NCI-H1417 (cell line): ENCODE measurements at regions not wholly inside any gene's neighbourhood (a gene's known extent, or its start where the extent isn't known, plus 50 kb on each side); places are given as distances from the start of the nearest gene placed in this dataset.

ENCODE experiments used
- DNase-seq, 3 experiments: peaks; one replicate each; lab custom pipeline; 2025; lab: John Stamatoyannopoulos, UW

DNA sequence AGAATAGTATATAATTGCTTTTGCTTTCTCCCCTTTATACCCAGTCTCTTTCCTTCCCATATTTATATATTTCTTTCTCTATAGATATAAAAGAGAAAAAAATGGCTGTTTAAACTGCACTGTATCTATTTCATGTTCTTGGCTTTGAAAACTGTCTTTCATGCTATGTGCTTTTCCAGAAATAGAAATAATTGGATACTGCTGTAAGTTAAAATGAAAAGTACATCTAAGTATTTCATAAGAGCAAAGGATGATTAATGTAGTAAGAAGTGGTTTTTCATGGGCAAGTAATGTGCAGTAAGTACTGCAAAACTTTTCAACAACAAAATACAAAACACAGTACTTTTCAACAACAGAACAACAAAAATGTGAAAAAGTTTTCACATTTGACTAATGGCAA lies 237.9 kb downstream of the SNCA start:
- no peak for DNase-seq

DNA sequence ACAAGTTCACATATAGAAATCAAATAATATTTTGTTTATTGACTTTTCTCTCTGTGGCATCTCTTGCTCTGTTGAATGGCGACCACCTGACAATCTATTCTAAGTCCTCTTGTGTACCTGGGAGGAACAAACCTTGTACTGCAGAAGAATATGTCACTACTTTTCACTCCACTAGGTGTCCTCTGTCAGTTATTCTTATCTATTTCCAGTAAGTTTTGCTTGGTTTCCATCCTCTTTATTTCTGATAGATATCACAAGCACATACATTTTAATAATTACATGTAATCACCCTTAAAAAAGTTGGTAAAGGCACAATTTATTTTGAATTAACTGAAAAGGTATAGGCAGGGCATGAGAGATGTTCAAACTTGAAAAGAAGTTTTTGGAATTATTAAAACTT lies 238.4 kb downstream of the SNCA start:
- peak in 1 of 3 experiments; percentile 53 for DNase-seq

DNA sequence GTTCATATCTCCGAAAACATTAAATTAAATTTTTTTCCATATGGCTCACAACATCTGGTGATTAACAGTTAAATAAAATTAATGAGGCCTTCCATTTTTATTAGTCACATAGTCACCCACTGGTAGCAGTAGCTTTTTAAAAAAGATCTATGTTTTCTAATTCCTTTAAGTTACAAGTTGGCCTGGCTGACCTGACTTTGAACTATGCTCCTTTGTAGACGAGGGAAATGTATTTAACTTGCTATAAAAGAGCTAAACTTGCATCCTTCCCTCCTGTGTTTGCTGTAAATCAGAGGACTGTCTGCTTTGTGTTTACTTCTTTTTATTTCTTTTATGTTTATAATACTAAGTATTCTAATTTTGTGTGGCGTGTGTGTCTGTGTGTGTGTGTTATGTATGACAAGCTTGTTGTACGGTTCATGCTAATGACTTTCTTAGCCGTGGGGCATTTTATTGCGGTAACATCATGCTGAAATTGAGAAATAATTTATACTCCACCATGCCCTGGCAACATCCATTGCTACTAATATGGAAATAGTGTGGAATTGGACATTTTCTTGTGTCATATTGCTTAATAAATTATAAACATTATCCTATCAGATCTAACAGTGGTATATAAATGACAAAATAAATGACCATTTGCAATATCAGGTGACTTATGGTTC lies 241.7 kb downstream of the SNCA start:
- DNase-seq = no peak

DNA sequence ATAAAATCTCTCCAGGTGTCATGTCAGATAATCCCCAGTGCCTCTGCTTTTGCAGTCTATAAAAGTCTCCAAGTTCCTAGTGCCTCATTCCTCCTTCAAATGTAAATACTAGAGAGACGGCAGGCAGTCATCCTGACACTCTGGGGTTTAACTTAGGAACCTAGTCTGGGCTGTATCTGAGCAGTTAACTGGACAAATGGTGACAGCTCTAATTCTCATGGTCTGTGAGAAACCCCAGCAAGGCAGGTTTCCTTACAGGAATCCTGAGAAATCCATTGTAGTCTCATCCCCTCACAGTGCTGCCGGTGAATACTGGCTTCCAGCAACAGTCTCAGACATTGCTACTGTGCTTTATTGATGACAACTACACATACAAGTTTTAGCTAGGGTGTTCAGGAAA lies 246.8 kb downstream of the SNCA start:
- no peak for DNase-seq

DNA sequence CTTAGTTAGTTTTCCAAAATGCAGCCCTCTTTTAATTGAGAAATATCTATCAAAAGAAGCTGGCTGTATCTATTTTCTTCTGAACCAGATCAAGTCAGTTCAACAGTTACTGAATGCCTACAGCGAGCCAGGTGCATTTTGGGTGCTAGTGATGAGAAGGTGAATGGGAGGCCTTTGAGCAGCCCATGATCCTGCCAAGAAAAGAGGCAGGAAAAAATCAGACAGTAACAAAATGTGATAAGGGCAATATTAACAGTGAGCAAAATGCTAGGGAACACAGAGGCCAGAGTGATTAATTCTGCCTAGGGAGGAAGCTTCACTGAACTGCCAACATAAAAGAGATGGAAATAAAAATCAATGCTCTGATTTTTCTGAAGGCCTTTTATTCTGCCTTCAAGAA lies 248.5 kb downstream of the SNCA start:
- no peak for DNase-seq

DNA sequence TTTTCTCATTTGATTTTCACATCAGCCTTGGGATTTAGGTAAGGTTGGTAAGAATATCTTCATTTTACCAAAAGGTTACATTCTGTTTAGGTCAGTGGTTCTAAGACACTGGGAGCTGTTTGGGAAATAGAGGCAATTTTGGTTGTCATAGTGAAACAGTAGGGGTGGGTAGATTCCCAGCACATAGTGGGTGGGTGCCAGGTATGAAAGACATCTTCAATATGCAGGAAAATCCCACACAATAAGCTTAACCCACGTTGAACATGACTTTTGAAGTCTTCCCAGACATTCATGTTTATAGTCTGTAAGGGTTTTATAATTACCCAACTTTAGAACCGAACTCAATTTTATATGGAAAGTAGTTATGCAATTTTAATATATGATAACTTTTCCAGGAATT lies 249.6 kb downstream of the SNCA start:
- DNase-seq = no peak

DNA sequence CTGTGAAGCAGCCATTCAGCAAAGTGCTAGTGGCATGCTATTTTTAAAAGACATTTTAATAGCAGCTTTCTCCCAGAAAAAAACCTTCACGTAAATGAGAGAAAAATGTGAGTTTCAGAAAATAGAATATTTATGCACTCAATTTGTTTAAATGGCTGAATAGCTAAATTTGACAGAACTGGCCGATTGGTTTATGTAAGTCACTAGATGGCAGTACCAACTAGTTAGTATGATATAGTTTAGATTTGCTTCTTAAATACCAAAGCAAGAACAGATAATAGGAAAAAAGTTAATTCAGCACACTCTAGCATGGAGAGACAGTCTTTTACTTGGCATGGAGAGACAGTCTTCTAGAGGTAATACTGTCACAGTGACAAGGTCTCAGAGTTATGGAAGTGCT lies 250.1 kb downstream of the SNCA start:
- peak in 2 of 3 experiments; percentile 15 to 24 for DNase-seq

DNA sequence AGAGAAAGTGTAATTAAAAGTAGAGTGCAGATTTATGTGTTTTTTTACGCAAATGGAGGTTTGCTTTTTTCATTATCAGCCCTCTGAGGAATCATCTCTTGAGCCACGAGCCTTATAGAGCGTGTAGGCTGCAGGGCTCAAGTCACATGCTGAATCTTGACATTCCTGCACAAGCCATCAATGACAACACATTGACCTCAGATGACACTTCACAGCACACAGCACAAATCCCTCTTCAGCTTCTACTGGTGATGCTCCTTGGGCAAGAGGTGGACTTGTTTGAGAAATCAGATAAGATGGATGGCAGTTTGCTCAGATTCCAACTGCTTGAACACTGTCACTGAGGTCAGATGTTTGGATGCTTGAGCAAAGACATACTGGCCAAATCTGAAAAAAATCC lies 250.6 kb downstream of the SNCA start:
- no peak for DNase-seq

DNA sequence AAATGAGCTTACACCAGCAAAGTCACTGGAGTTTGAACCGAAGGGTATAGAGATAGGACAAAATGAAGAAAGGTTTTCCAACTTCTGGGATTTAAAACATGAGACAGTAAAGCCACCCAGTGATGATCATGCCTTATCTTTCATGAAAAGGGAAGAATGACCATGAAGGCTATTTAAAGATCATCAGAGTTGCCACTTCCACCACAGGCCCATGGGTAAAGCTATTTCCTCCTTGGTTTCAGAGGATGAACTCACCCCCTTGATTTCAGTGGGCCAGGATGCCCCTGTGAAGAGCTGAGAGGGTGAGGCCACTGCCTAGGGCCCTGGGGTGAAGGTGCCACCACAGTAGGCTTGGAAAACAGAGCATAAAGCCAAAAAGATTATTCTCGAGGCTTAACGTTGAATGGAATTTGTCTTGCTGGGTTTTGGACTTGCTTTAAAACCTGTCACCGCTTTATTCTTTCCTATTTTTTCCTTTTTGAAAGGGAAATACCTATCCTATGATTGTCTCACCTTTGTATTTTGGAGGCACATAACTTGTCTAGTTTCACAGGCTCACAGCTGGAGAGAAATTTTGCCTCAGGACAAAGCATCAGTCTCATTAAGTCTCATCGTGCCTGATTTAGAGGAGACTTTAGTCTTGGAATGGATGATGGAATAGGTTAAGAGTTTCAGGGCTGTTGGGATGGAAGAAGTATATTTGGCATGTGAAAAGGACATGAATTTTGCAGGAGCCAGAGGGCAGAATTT lies 254.0 kb downstream of the SNCA start:
- DNase-seq = no peak

DNA sequence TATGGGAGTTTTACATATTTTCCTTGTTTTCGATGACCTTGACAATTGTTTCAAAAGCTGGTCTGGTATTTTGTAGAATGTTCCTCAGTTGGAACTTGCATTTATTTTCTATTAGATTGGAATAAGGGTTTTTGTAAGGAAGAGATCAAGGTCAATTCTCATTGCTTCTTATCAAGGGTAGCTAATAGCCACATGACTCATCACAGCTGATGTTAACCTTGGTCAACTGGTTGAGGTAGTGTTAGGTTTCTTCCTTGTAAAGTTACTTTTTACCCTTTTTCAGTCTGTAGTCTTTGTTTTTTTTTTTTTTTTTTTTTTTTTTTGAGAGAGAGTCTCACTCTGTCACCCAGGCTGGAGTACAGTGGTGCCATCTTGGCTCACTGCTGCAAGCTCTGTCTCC lies 257.2 kb downstream of the SNCA start:
- DNase-seq = no peak

DNA sequence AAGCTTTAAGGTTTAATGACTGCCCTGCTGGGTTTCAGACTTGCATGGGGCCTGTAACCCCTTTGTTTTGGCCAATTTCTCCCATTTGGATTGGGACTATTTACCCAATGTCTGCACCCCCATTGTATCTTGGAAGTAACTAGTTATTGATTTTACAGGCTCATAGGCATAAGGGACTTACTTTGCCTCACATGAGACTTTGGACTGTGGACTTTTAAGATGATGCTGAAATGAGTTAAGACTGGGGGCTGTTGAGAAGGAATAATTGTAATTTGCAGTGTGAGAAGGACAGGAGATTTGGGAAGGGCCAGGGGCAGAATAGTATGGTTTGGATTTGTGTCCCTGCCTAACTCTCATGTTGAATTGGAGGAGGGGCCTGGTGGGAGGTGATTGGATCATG lies 260.7 kb downstream of the SNCA start:
- no peak for DNase-seq

DNA sequence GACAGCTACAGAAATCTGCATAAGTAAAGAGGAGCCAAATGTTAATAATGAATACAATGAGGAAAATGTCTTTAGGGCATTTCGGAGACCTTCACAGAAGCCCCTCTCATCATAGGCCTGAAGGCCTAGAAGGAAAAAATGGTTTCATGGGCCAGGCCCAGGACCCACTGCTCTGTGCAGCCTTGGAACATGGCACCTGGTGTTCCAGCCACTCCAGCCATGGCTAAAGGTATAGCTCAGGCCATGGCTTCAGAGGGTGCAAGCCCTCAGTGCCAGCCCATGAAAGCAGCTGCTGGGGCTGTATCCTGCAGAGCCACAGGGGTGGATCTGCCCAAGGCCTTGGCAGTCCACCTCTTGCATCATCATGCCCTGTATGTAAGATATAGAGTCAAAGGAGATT lies 261.1 kb downstream of the SNCA start:
- DNase-seq = no peak

DNA sequence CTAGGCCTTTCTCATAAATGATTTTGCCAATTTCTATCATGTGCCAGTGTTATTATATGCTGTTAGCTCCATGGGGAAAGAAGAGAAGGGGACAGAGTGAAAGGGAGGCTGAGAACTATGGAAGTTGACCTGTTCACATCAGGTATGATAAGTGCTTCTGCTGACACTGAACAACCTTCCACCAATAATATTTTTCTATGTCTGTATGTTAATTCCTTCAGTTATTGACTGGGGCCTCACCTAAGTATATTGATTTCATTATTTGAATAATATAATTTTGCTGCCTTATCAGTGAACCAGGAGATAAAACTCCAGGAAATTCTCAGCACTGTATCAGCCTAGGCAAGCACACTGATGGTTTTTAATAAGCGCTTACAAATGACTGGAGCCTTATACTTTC lies 262.8 kb downstream of the SNCA start:
- no peak for DNase-seq

DNA sequence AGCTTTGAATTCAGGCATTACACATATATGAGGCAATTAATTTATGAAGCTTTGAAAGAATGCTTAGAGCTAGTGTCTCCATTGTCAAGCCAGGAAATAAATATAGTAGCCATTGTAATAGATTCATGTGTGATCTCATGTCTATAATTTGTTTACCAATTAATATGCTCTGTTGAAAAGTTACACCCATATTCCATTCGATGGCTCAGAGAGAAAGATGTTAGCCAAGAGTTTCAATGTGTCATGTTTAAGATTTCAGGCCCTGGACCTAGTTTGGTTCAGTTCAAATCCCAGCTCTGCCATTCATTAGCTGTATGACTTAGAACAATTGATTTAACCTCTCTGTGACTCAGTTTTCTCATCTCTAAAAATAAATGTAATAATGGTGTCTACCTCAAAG lies 263.3 kb downstream of the SNCA start:
- peak in 1 of 3 experiments; percentile 19 for DNase-seq

DNA sequence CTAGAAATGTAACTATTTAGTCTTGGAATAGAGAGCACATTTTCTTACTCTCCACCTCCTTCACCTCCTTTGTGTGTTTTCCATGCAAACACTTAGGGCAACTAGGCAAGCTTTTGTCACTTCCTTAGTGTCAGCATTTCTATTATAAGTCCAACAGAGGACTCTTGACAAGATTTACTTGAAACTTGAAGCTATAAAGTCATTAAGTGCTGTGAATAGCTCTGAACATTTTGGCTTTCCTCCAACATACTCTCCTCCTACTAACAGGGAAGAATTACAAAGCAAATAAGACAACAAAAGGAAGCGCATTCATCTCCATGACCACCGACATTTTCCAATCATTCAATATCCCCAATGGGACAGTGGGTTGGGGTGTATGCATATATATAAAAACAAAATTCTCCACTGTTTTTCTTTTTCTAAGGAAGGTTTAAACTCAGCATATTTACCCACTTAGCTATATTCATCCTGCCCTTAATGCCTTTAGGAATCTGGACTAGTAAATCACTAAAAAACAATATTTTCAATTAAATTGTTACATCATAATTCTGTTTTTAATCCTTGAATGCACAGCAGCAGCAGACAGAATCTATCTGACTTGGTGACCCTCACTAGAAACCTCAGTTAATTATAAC lies 264.6 kb downstream of the SNCA start:
- DNase-seq = peak; percentile 44 to 96 (median 91)

DNA sequence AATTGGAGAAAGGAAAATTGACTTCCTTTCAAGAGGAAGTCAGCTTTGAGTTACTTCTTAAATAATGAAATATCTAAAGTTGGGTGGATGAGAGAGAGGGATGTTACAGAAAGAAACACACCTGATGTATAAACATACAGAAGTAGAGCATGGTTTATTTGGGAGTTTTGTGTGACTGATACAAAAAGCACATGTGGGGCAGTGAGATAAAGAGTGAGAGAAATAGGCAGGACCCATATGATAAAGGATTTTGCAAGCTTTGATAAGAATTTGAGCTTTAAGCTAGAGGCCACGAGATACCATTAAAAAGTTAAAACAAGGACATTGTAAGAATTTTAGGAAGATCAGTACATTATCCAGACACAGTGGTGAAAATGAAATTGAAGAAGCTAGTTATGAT lies 263.3 kb upstream of the GPRIN3 start:
- no peak for DNase-seq

DNA sequence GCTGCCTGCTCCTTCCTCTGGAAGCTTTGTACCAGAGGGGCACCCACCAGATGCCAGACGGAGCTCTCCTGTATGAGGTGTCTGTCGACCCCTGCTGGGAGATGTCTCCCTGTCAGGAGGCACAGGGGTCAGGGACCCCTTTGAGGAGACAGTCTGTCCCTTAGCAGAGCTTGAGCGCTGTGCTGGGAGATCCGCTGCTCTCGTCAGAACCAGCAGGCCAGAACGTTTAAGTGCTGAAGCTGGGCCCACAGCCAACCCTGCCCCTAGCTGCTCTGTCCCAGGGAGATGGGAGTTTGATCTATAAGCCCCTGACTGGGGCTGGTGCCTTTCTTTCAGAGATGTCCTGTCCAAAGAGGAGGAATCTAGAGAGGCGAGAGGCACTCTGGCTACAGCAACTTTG lies 260.3 kb upstream of the GPRIN3 start:
- DNase-seq = no peak

DNA sequence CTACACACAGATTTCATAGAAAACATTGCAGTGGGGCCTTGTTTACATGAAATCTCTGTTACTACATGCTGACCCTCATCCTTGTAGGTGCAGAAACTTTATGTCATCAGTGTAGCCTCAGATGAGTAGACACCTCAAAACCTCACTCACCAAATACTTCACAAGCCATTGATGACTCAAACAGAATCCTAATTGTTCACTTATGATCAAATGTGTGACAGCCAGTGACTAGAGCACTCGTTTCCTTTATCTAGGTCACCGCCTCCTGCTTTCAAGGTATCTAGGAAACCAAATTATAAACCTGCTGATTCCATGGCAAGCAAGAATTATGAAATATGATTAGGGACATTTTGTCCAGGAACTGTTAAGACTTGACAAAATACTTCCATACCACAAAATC lies 255.8 kb upstream of the GPRIN3 start:
- DNase-seq = no peak

DNA sequence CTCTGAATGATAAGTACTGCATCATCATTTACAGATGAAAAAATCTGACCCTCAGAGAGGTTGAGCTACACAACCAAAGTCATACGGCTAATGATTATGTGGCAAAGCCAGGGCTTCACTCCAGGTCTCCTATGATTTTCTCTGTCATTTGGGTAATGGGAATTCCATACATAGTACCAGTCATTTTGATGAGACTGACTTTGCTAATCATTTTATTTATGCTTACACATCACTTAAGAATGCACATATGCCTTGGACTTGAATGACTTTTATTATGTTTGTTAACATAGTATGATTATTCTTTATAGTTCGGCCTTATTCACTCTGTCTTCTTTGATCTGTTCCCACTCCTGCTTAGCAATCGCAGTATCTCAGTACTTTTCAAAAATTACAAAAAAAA lies 255.1 kb upstream of the GPRIN3 start:
- DNase-seq = no peak

DNA sequence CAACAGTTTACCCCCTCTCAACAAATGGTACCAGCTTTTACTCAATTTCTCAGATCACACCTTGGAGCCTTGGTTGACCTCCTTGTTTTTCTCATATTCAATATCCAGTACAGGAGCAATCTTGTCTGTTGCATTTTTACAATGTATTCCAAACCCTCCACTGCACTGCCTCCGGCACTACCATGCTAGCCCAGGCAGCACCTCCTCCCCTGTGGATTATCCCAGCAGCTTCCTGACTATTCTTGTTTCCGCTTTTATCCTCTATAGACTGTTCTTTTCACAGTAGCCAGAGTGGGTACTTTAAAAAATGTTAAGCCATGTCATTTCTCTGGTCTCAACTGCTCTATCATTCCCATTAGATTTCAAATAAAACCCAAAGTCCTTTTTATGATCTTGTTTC lies 253.4 kb upstream of the GPRIN3 start:
- DNase-seq = no peak

DNA sequence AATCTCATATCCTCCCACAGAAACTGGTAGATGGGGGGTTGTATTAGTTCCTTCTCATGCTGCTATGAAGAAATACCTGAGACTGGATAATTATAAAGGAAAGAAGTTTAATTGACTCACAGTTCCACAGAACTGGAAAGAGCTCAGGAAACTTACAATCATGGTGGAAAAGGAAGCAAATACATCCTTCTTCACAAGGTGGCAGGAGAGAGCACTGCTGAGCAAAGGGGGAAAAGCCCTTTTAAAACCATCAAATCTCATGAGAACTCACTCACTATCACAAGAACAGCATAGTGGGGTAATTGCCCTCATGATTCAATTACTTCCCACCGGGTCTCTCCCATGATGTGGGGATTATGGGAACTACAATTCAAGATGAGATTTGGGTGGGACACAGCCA lies 250.5 kb upstream of the GPRIN3 start:
- DNase-seq = peak in 1 of 3 experiments; percentile 11

DNA sequence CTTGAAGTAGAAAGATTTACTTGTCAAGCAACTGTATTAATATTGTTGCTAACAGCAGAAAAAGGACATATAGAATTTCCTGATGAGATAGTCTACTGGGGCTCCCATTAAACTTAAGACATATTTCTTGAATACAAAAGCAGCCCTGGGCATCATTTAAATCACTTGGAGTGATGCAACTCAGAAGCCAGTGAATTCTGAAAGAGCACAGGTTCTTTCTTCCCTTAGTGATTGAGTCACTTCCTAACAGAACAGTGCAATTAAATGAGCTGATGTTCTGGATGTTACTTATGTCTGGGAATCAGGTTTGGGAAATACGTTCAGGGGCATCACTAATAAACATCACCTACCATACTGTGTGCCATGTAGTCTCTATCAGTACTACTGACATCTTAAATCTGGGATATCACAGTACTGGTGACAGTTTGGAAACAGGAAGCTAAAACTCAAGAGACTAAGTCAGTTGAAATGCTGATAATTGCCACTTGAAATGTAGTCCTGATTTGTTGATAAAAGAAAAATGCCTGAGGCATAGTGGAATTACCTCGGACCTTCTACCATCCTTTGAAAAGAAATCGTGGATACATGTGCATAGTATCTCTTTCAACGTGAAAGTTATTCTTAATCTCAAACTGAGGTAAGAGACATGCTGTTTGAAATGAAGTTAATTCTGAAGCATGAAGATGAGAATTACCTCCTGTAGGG lies 249.2 kb upstream of the GPRIN3 start:
- peak in 2 of 3 experiments; percentile 45 to 71 for DNase-seq

DNA sequence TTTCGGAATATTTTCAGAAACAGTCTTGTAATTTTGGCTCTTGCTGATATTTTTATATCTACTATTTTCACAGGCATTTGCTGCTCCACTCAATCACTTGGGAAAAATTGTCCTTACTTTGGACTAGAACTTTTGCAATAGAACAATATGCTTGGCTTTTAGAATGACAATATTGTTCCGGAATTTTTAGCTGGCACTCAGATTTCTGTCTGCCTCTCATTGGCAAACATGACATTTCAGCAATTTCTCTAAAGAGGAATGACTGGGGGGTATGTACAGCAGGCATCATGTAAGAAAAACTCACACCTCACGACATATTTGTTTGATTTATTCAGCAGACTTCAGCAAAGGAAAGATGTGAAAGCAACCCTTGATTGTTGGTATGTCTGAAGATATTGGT lies 243.6 kb upstream of the GPRIN3 start:
- DNase-seq = no peak
